GM12878 (cell line): ENCODE measurements at regions not wholly inside any gene's neighbourhood (a gene's known extent, or its start where the extent isn't known, plus 50 kb on each side); places are given as distances from the start of the nearest gene placed in this dataset.

ENCODE experiments used
- ATAC-seq: fragments of 200-7000 bp; cut with Tn5 transposase; 3 replicates; pipeline ENCODE4 v1.9.1; 2020; ENCODE audit warnings: mild to moderate bottlenecking, moderate library complexity
- BruUV-seq: library from RNA; stranded (reverse); fragments of 400-500 nt; replicated peaks from 2 replicates; lab custom pipeline; 2021; lab: Mats Ljungman, UMichigan
- CTCF ChIA-PET: fragments of 300-600 bp; sonication (Branson Sonifier 250); formaldehyde crosslinking; extraction: SDS; loops from one replicate; lab custom pipeline; 2021; ENCODE audit warnings: inconsistent platforms; lab: Yijun Ruan, JAX
- POLR2A ChIA-PET: fragments of 350-600 bp; formaldehyde crosslinking; extraction: SDS; loops from one replicate; lab custom pipeline; 2021; ENCODE audit warnings: inconsistent platforms; lab: Charles Lee
- RAD21 ChIA-PET: fragments of 300-600 bp; sonication (Branson Sonifier 250); formaldehyde crosslinking; loops from one replicate; lab custom pipeline; 2023; ENCODE audit warnings: antibody characterized with exemption; ENCODE audit not compliant: unreplicated experiment; lab: Charles Lee
- SMC1A ChIA-PET: fragments of 300-600 bp; sonication (Branson Sonifier 250); formaldehyde crosslinking; loops from one replicate; lab custom pipeline; 2023; ENCODE audit not compliant: unreplicated experiment, uncharacterized antibody; lab: Charles Lee
- DNase-seq: peaks from one replicate; pipeline ENCODE4 v3.0.0-alpha.2; 2011; ENCODE audit warnings: low read depth, low spot score
- FAIRE-seq: peaks from 3 replicates; lab custom pipeline; 2011; peaks lifted over from hg19 to GRCh38; lab: Jason Lieb, UNC
- H2AFZ ChIP-seq: 2 replicates; pipeline ENCODE4 v1.6.0; 2011; ENCODE audit warnings: low read depth, low read length, control low read depth; ENCODE audit not compliant: control insufficient read depth
- H3K27ac ChIP-seq: 2 replicates; pipeline ENCODE4 v1.5.1; 2011; ENCODE audit warnings: control low read depth; ENCODE audit not compliant: control insufficient read depth, insufficient read depth
- H3K27me3 ChIP-seq, 2 experiments: replicated peaks in 1 of 2; 2 replicates each; pipeline versions ENCODE4 v1.6.0 to v1.6.1; 2011; ENCODE audit warnings: low read length in 1 of 2; ENCODE audit not compliant: control insufficient read depth in 2 of 2, insufficient read depth in 2 of 2
- H3K36me3 ChIP-seq, 2 experiments: 2 replicates each; pipeline ENCODE4 v1.5.1; 2011; ENCODE audit warnings: low read length in 1 of 2; ENCODE audit not compliant: control insufficient read depth in 2 of 2, insufficient read depth in 2 of 2
- H3K4me1 ChIP-seq: 2 replicates; pipeline ENCODE4 v1.6.1; 2011; ENCODE audit warnings: mild to moderate bottlenecking, low read length, moderate library complexity, mixed read lengths; ENCODE audit not compliant: control insufficient read depth, insufficient read depth
- H3K4me2 ChIP-seq: 2 replicates; pipeline ENCODE4 v1.6.0; 2011; ENCODE audit warnings: control low read depth; ENCODE audit not compliant: control insufficient read depth, insufficient read depth
- H3K4me3 ChIP-seq: fragments of 200-600 bp; sonication (generic); 2 replicates; pipeline ENCODE4 v1.5.1; 2016
- H3K79me2 ChIP-seq: 2 replicates; pipeline ENCODE4 v1.6.0; 2011; ENCODE audit warnings: low read length; ENCODE audit not compliant: control insufficient read depth, insufficient read depth
- H3K9ac ChIP-seq: 2 replicates; pipeline ENCODE4 v1.8.0; 2011; ENCODE audit warnings: low read length, control low read depth, mixed read lengths; ENCODE audit not compliant: control insufficient read depth, insufficient read depth
- H3K9me3 ChIP-seq: replicated peaks from 3 replicates; pipeline ENCODE4 v1.5.1; 2011; ENCODE audit warnings: mild to moderate bottlenecking, low read length; ENCODE audit not compliant: control insufficient read depth, insufficient read depth
- H4K20me1 ChIP-seq: 2 replicates; pipeline ENCODE4 v1.6.0; 2011; ENCODE audit not compliant: control insufficient read depth, insufficient read depth
- BCL11A ChIP-seq: IDR thresholded peaks from 2 replicates; pipeline ENCODE4 v1.6.1; 2011; ENCODE audit warnings: low read depth, low read length
- BHLHE40 ChIP-seq, 2 experiments: fragments of 450-650 bp in 1 of 2; IDR thresholded peaks; 2 replicates each; pipeline ENCODE4 v1.6.1; 2011 to 2017; ENCODE audit warnings: low read depth in 2 of 2, borderline replicate concordance in 1 of 2, improper control_type of control experiment in 1 of 2, low read length in 1 of 2, mild to moderate bottlenecking in 1 of 2
- BRCA1 ChIP-seq: IDR thresholded peaks from 2 replicates; pipeline ENCODE4 v1.6.1; 2011; ENCODE audit warnings: low read depth, low read length, improper control_type of control experiment
- CHD2 ChIP-seq: IDR thresholded peaks from 2 replicates; pipeline ENCODE4 v1.6.1; 2011; ENCODE audit warnings: low read depth, low read length, improper control_type of control experiment, borderline replicate concordance
- CUX1 ChIP-seq: IDR thresholded peaks from 2 replicates; pipeline ENCODE4 v1.6.1; 2012; ENCODE audit warnings: improper control_type of control experiment, low read depth, low read length; ENCODE audit not compliant: insufficient replicate concordance
- EED ChIP-seq: sonication (generic); IDR thresholded peaks from 2 replicates; pipeline ENCODE4 v1.6.1; 2016; ENCODE audit warnings: antibody characterized with exemption, low read depth
- IKZF2 ChIP-seq, 2 experiments: fragments of 450-650 bp; IDR thresholded peaks; 2 replicates each; pipeline ENCODE4 v1.6.1; 2017; ENCODE audit warnings: mild to moderate bottlenecking in 2 of 2, moderate library complexity in 2 of 2
- MAX ChIP-seq: IDR thresholded peaks from 2 replicates; pipeline ENCODE4 v1.6.1; 2012; ENCODE audit warnings: low read depth, low read length, improper control_type of control experiment
- NBN ChIP-seq: fragments of 450-650 bp; IDR thresholded peaks from 2 replicates; pipeline ENCODE4 v1.6.1; 2016
- NFXL1 ChIP-seq: fragments of 450-650 bp; IDR thresholded peaks from 2 replicates; pipeline ENCODE4 v1.6.1; 2017; ENCODE audit warnings: antibody characterized with exemption, mild to moderate bottlenecking, borderline replicate concordance
- PAX8 ChIP-seq: fragments of 450-650 bp; IDR thresholded peaks from 2 replicates; pipeline ENCODE4 v1.6.1; 2017; ENCODE audit warnings: mild to moderate bottlenecking, moderate library complexity
- SIX5 ChIP-seq: IDR thresholded peaks from 2 replicates; pipeline ENCODE4 v1.6.1; 2011; ENCODE audit warnings: mild to moderate bottlenecking, low read depth, low read length, moderate library complexity; ENCODE audit not compliant: severe bottlenecking
- SMC3 ChIP-seq: IDR thresholded peaks from 2 replicates; pipeline ENCODE4 v1.6.1; 2011; ENCODE audit warnings: low read length, improper control_type of control experiment, borderline replicate concordance
- SP1 ChIP-seq: IDR thresholded peaks from one replicate; pipeline ENCODE4 v1.6.1; 2011; ENCODE audit warnings: low read depth, low read length
- SRF ChIP-seq, 2 experiments: IDR thresholded peaks; 2 replicates each; pipeline ENCODE4 v1.6.1; 2011; ENCODE audit warnings: low read depth in 2 of 2, low read length in 2 of 2, mild to moderate bottlenecking in 1 of 2, moderate library complexity in 1 of 2
- SUPT20H ChIP-seq: IDR thresholded peaks from 2 replicates; pipeline ENCODE4 v1.6.1; 2011; ENCODE audit warnings: low read depth, mild to moderate bottlenecking, low read length, moderate library complexity, borderline replicate concordance; ENCODE audit not compliant: control insufficient read depth
- ZNF217 ChIP-seq: fragments of 450-650 bp; IDR thresholded peaks from 2 replicates; pipeline ENCODE4 v1.6.1; 2017; ENCODE audit warnings: antibody characterized with exemption, mild to moderate bottlenecking
- ZSCAN29 ChIP-seq: fragments of 450-650 bp; IDR thresholded peaks from 2 replicates; pipeline ENCODE4 v1.6.1; 2017; ENCODE audit warnings: mild to moderate bottlenecking, moderate library complexity
- WGBS: methylation state at CpG from one replicate; pipeline ENCODE4 v1.1.6; 2016; ENCODE audit warnings: low lambda C conversion rate; ENCODE audit not compliant: insufficient replicate concordance, insufficient coverage; ENCODE audit errors: missing lambda C conversion rate; 5-methylcytosine and 5-hydroxymethylcytosine counted together
- in situ Hi-C: fragments of 300-500 bp; cut with MboI; formaldehyde crosslinking; loops from 9 replicates; pipeline ENCODE4 v1.14.3; 2018; ENCODE audit warnings: mixed read lengths
- intact Hi-C: fragments of 100-400 bp; cut with micrococcal nuclease; formaldehyde crosslinking; loops from one replicate; pipeline ENCODE4 v1.14.2; 2022; ENCODE audit not compliant: unreplicated experiment
- TF ChIP-seq, protein P1 (sequence below): fragments of 450-650 bp; IDR thresholded peaks from 2 replicates; pipeline ENCODE4 v1.6.1; 2017; ENCODE audit warnings: borderline replicate concordance

GRCh38 chr17:71251951-71252350 lies 868.9 kb upstream of the SOX9 start:
- Histone ChIP-seq H3K9me3 (no peaks in the 10 kb centered on the region), H2AFZ (no peak overlapping the region), H3K27ac (no peak overlapping the region), H3K36me3 (no peaks in the 10 kb centered on the region), H3K4me1 (no peaks in the 10 kb centered on the region), H3K79me2 (no peaks in the 10 kb centered on the region), H4K20me1 (no peaks in the 10 kb centered on the region), H3K27me3 (no peaks in the 10 kb centered on the region), H3K9ac (no peak overlapping the region), H3K4me3 (no peak overlapping the region), H3K4me2 (no peak overlapping the region)
- in situ Hi-C loops, result no loop called here
- BruUV-seq, result no TSS peak
- no peak for ATAC-seq
- ChIA-PET SMC1A (no interaction called here), RAD21 (no interaction called here), CTCF (no interaction called here), POLR2A (no interaction called here)
- no peak for FAIRE-seq
- intact Hi-C loops, result no loop called here
- no peak for DNase-seq
- TF ChIP-seq ZNF217 (no peak), SIX5 (no peak), BHLHE40 (IDR thresholded peaks at IDR 0.05; ENCODE audit: borderline replicate concordance in 1 of 2, low read depth in 2 of 2, low read length in 1 of 2) (no peak), SRF (IDR thresholded peaks at IDR 0.05; ENCODE audit: low read depth in 2 of 2, low read length in 2 of 2) (no peak), PAX8 (no peak), EED (no peak), IKZF2 (IDR thresholded peaks at IDR 0.05) (no peak), NBN (no peak), CHD2 (no peak), CUX1 (no peak), NFXL1 (no peak), SP1 (no peak), BRCA1 (no peak), MAX (no peak), SMC3 (no peak), BCL11A (no peak), SUPT20H (no peak), ZSCAN29 (no peak)
- TF ChIP-seq, protein P1, sequence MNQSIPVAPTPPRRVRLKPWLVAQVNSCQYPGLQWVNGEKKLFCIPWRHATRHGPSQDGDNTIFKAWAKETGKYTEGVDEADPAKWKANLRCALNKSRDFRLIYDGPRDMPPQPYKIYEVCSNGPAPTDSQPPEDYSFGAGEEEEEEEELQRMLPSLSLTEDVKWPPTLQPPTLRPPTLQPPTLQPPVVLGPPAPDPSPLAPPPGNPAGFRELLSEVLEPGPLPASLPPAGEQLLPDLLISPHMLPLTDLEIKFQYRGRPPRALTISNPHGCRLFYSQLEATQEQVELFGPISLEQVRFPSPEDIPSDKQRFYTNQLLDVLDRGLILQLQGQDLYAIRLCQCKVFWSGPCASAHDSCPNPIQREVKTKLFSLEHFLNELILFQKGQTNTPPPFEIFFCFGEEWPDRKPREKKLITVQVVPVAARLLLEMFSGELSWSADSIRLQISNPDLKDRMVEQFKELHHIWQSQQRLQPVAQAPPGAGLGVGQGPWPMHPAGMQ, result no peak
- 38% methylated on average over 2 of the region's 2 CpGs for WGBS
